AG09319 (cell line): ENCODE measurements at regions not wholly inside any gene's neighbourhood (a gene's known extent, or its start where the extent isn't known, plus 50 kb on each side); places are given as distances from the start of the nearest gene placed in this dataset.
"Not testable (repeated sequence)": the region's sequence is repeated elsewhere in the genome, so short reads cannot be mapped to it uniquely, and the experiment has no call there.

Experiments
- DNase-seq: peaks from one replicate; pipeline ENCODE4 v3.0.0-alpha.2; 2010; ENCODE audit warnings: low read depth; ENCODE audit errors: extremely low read depth
- TF ChIP-seq, protein P1 (sequence below): IDR thresholded peaks from 2 replicates; pipeline ENCODE4 v1.5.1; 2011; ENCODE audit warnings: low read depth, mild to moderate bottlenecking, inconsistent platforms, low read length, moderate library complexity

DNA sequence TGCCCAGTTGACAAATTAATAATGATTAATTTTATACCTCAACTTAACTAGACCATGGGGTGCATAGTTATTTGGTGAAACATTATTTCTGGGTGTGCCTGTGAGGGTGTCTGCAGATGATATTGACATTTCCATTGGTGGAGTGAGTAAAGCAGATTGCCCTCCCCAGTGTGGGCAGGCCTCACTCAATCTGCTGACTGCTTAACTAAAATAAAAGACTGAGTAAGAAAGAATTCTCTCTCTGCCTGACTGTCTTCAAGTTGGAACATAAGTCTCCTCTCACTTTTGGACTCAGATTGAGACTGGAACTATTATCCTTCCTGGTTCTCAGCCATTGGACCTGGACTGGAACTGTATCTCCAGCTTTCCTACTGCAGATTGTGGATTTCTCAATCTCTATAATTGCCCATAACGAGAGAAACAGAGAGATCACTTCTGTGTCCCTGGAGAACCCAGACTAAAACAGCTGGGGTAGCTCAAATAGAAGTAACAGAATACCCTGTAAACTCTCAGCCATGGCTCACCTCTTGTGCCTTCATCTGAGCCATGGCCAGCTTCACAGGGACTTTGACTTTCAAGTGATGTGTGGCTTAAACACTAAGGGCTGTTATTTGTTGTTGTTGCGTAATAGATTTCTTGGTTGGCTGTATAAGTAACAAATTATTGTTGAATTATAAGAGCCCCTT, 575.3 kb upstream of the RAB6C start:
- TF ChIP-seq, protein P1, sequence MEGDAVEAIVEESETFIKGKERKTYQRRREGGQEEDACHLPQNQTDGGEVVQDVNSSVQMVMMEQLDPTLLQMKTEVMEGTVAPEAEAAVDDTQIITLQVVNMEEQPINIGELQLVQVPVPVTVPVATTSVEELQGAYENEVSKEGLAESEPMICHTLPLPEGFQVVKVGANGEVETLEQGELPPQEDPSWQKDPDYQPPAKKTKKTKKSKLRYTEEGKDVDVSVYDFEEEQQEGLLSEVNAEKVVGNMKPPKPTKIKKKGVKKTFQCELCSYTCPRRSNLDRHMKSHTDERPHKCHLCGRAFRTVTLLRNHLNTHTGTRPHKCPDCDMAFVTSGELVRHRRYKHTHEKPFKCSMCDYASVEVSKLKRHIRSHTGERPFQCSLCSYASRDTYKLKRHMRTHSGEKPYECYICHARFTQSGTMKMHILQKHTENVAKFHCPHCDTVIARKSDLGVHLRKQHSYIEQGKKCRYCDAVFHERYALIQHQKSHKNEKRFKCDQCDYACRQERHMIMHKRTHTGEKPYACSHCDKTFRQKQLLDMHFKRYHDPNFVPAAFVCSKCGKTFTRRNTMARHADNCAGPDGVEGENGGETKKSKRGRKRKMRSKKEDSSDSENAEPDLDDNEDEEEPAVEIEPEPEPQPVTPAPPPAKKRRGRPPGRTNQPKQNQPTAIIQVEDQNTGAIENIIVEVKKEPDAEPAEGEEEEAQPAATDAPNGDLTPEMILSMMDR, result no peak
- no peak for DNase-seq

DNA sequence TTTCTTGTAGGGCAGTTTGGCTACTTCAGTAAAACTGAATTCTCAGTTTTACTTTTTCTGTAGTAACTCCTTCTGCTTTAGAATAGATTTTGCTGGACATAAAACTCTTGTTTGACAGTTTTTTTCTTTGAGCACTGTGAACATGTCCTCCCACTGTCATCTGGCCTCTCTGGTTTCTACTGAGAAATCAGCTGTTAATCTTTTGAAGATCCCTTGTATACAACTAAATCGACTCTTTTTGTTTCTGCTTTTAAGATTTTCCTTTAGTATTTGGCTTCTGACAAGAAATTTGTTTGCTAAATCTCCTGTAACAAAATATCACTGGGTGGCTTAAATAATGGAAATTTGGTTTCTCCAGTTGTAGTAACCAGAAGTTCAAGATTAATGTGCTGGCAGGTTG, 570.9 kb upstream of the RAB6C start:
- TF ChIP-seq, protein P1, result no peak
- DNase-seq, result no peak

DNA sequence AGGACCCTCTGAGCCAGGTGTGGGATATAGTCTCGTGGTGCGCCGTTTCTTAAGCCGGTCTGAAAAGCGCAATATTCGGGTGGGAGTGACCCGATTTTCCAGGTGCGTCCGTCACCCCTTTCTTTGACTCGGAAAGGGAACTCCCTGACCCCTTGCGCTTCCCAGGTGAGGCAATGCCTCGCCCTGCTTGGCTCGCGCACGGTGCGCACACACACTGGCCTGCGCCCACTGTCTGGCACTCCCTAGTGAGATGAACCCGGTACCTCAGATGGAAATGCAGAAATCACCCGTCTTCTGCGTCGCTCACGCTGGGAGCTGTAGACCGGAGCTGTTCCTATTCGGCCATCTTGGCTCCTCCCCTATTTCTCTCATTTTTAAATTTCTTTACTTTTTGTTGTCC, 562.4 kb upstream of the RAB6C start:
- not testable (repeated sequence) for DNase-seq

DNA sequence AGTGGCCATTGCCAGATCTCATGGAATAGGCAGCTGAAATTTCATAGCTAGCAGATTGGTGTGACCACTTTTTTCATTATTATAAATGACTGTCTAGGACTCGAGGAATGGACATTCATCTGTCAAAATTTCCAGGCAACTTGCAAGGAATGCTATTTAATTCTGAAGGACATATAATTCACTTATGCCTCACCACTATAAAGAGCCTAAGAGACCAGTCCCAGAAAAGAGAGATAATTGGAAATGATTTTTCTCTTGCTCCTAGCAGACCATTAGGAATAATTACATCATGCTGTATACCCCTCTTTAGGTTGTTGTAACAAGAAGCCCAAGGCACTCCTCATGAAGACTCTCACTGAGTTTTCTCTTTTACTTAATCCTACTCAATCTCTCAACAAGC, 557.4 kb upstream of the RAB6C start:
- no peak for DNase-seq
- TF ChIP-seq, protein P1, result no peak

GRCh38 chr2:129428086-129428660, 551.3 kb upstream of the RAB6C start:
- TF ChIP-seq, protein P1, result no peak
- no peak for DNase-seq

GRCh38 chr2:129430911-129431310, 548.6 kb upstream of the RAB6C start:
- DNase-seq, result no peak

GRCh38 chr2:129431881-129432280, 547.6 kb upstream of the RAB6C start:
- TF ChIP-seq, protein P1, result no peak
- DNase-seq, result no peak

More at GRCh38 chr2:129430911-129431310, 548.6 kb upstream of the RAB6C start:
- TF ChIP-seq, protein P1, result no peak

- TF ChIP-seq, protein P1, result no peak
- no peak for DNase-seq
These were observed 542.7 kb upstream of the RAB6C start for GRCh38 chr2:129436809-129437208.
